Spleen (tissue), 11 donors: ENCODE measurements at regions not wholly inside any gene's neighbourhood (a gene's known extent, or its start where the extent isn't known, plus 50 kb on each side); places are given as distances from the start of the nearest gene placed in this dataset.
A peak's percentile ranks its signal among the peaks of the same experiment; 100 is the strongest.

Experiments used
- DNase-seq: peaks from one replicate; pipeline ENCODE4 v3.0.0-alpha.2; 2020
- H3K27ac ChIP-seq, 8 donors: fragments of 200-600 bp; sonication (generic) in 7 of 8; 1 replicate in 4 of 8; 2 replicates in 4 of 8; pipeline versions ENCODE4 v1.5.0 to v1.8.0; 2016 to 2021; ENCODE audit warnings: inconsistent platforms in 4 of 8, mild to moderate bottlenecking in 4 of 8, moderate library complexity in 1 of 8
- H3K27me3 ChIP-seq, 7 donors: fragments of 200-600 bp; sonication (generic) in 6 of 7; replicated peaks in 1 of 7; 1 replicate in 4 of 7; 2 replicates in 3 of 7; pipeline versions ENCODE4 v1.5.0 to v1.8.0; 2016 to 2021; ENCODE audit warnings: inconsistent platforms in 3 of 7, mild to moderate bottlenecking in 1 of 7
- H3K36me3 ChIP-seq, 6 donors: fragments of 200-600 bp; sonication (generic) in 5 of 6; 1 replicate in 4 of 6; 2 replicates in 2 of 6; pipeline versions ENCODE4 v1.5.0 to v1.8.0; 2016 to 2021; ENCODE audit warnings: inconsistent platforms in 2 of 6
- H3K4me1 ChIP-seq, 6 donors: fragments of 200-600 bp; sonication (generic) in 5 of 6; 1 replicate in 3 of 6; 2 replicates in 3 of 6; pipeline versions ENCODE4 v1.5.0 to v1.8.0; 2016 to 2021; ENCODE audit warnings: inconsistent platforms in 3 of 6
- H3K4me3 ChIP-seq, 8 donors: fragments of 200-600 bp; sonication (generic) in 7 of 8; 1 replicate in 4 of 8; 2 replicates in 4 of 8; pipeline versions ENCODE4 v1.5.0 to v1.8.0; 2016 to 2021; ENCODE audit warnings: inconsistent platforms in 4 of 8, mild to moderate bottlenecking in 4 of 8, moderate library complexity in 2 of 8
- H3K9me3 ChIP-seq, 8 donors: fragments of 200-600 bp; sonication (generic) in 7 of 8; 1 replicate in 4 of 8; 2 replicates in 4 of 8; pipeline versions ENCODE4 v1.5.0 to v1.8.0; 2016 to 2021; ENCODE audit warnings: inconsistent platforms in 4 of 8
- POLR2A ChIP-seq, 3 donors: fragments of 450-650 bp; IDR thresholded peaks; one replicate each; pipeline ENCODE4 v1.5.1; 2017; ENCODE audit warnings: antibody characterized with exemption in 3 of 3, mild to moderate bottlenecking in 1 of 3
- POLR2AphosphoS5 ChIP-seq, 3 donors: sonication (generic); formaldehyde crosslinking; IDR thresholded peaks; one replicate each; pipeline ENCODE4 v1.5.1; 2017; ENCODE audit warnings: antibody characterized with exemption in 3 of 3
- WGBS, 5 donors: extraction: QIAGEN DNeasy Blood & Tissue Kit in 3 of 5; methylation state at CpG; one replicate each; pipeline versions ENCODE4 v1.1.5 to v1.1.7; 2013 to 2018; 5-methylcytosine and 5-hydroxymethylcytosine counted together
- intact Hi-C: fragments of 100-400 bp; cut with DNase I; formaldehyde crosslinking; loops from one replicate; pipeline ENCODE4 v1.15.0; 2023; ENCODE audit warnings: low total_unique reads
- TF ChIP-seq, protein P1 (sequence below), 11 experiments: fragments of 200-600 bp in 7 of 11; fragments of 450-650 bp in 4 of 11; sonication (generic) in 4 of 11; IDR thresholded peaks in 8 of 11; conservative IDR thresholded peaks in 3 of 11; 1 replicate in 7 of 11; 2 replicates in 4 of 11; pipeline versions ENCODE4 v1.4.0 to v1.8.0; 2016 to 2021; ENCODE audit warnings: antibody characterized with exemption in 11 of 11, inconsistent platforms in 4 of 11, mild to moderate bottlenecking in 1 of 11
- donor health status: healthy with polysubstance abuse.
- donor health status: DM: no; HTN: no; CAD: no; lungs with moderate emphysema.
- donor health status: DM: no; HTN: no; CAD: no.
- donor health status: Bipolar disorder and iron deficiency.
- donor health status: healthy.
- donor health status: DM: no; HTN: no; CAD: no.
- donor health status: DM: yes; HTN: yes; CAD: no.

DNA sequence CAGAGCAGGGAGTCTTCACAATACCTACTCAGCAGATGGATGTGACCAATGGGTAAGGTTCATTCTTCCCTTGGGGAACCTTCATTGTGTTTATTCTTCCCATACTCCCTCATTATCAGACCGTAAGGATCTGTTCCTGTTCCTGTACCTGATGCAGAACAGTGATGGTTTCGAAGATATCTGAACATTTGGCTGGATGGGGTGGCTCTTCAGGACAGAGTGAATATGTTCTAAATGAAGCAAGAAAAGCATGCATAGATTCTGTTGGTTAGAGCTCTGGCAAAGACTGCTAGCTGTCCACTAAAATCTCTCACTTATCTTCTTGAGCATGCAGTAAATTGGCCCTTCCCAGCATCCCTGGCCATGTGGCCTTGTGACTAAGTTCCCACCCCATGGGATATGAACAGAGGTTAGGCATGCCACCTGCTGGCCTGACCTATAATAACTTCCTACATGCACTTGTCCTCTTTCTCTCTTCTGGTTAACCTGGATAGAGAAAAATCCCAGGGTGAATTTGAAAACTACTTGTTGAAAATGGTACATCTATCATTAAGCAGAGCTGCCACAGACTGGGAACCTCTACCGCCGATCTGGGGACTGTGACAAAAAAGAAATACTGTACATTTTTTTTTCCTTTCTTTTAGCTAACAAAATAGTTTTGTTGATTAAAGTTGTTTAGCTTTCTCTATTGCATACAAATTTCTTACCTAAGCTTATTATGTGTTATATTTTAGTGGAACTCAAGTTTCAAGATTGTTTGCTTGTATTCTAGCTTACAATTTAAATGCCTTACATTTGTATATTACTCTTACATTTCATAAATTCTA, 60.0 kb upstream of the BANK1 start:
- Histone ChIP-seq H3K36me3 (no peaks in the 10 kb centered on the region), H3K27me3 (no peaks in the 10 kb centered on the region), H3K4me1 (no peaks in the 10 kb centered on the region), H3K27ac (no peak overlapping the region), H3K4me3 (no peak overlapping the region), H3K9me3 (no peaks in the 10 kb centered on the region)
- WGBS, 5 donors, result 44 to 62% (median 55%) methylated on average over 4 of the region's 4 CpGs
- peak; percentile 75 for DNase-seq
- intact Hi-C loops, result loop anchor here (5.0 kb wide), 1 partner anchor 563 kb away; no protein-coding TSS in a partner anchor
- TF ChIP-seq POLR2A (IDR thresholded peaks at IDR 0.05) (no peak), POLR2AphosphoS5 (IDR thresholded peaks at IDR 0.05) (no peak)
- TF ChIP-seq, protein P1, sequence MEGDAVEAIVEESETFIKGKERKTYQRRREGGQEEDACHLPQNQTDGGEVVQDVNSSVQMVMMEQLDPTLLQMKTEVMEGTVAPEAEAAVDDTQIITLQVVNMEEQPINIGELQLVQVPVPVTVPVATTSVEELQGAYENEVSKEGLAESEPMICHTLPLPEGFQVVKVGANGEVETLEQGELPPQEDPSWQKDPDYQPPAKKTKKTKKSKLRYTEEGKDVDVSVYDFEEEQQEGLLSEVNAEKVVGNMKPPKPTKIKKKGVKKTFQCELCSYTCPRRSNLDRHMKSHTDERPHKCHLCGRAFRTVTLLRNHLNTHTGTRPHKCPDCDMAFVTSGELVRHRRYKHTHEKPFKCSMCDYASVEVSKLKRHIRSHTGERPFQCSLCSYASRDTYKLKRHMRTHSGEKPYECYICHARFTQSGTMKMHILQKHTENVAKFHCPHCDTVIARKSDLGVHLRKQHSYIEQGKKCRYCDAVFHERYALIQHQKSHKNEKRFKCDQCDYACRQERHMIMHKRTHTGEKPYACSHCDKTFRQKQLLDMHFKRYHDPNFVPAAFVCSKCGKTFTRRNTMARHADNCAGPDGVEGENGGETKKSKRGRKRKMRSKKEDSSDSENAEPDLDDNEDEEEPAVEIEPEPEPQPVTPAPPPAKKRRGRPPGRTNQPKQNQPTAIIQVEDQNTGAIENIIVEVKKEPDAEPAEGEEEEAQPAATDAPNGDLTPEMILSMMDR (IDR thresholded peaks at IDR 0.05 in 8 of 11, conservative IDR thresholded peaks at IDR 0.05 in 3 of 11), result peak; percentile 39 to 70 (median 58)

DNA sequence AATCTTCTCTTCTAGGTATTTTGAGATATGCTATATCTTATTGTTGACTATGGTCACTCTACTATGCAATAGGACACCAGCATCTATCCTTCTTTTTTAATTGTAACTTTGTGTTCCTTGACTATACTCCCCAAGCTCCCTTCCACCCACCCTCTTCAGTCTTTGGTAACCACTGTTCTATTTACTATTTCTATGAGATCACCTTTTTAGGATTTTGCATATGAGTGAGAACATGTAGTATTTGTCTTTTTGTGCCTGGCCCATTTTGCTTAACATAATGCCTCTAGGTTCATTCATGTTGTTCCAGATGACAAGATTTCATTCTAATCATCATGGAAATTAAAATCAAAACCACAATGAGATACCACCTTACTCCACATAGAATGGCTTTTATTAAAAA, 63.3 kb upstream of the BANK1 start:
- Histone ChIP-seq H3K9me3 (no peaks in the 10 kb centered on the region), H3K4me1 (peaks cover 0 to 5% (median 0%) of the 10 kb centered on the region in 6 donors), H3K27me3 (no peaks in the 10 kb centered on the region), H3K36me3 (no peaks in the 10 kb centered on the region), H3K4me3 (no peak overlapping the region), H3K27ac (no peak overlapping the region)
- intact Hi-C loops, result no loop called here
- TF ChIP-seq POLR2A (IDR thresholded peaks at IDR 0.05) (no peak), POLR2AphosphoS5 (IDR thresholded peaks at IDR 0.05) (no peak)
- TF ChIP-seq, protein P1 (IDR thresholded peaks at IDR 0.05 in 8 of 11, conservative IDR thresholded peaks at IDR 0.05 in 3 of 11), result no peak
- no peak for DNase-seq

DNA sequence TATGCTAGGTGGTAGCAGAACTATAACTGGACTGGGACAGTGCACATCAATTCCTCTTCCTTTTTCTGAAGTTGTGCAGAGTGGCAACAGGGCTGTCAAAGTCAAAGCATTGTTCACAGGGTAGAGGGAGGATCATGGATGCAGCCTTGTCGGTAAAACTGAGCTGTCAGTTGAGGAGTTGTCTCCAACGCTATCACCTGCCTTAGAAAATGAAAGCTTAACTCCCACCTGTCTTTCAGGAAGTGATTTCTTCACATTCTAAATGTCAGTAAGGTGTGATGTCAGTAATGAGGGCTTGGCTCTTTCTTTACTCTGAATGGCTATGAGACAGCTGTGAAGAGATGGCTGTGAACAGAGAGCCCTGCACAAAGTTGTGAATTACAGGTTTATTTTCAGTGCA, 66.4 kb upstream of the BANK1 start:
- TF ChIP-seq, protein P1 (IDR thresholded peaks at IDR 0.05 in 8 of 11, conservative IDR thresholded peaks at IDR 0.05 in 3 of 11), result no peak
- TF ChIP-seq POLR2AphosphoS5 (IDR thresholded peaks at IDR 0.05) (no peak), POLR2A (IDR thresholded peaks at IDR 0.05) (no peak)
- Histone ChIP-seq H3K4me3 (no peak overlapping the region), H3K36me3 (no peaks in the 10 kb centered on the region), H3K9me3 (no peaks in the 10 kb centered on the region), H3K27ac (no peak overlapping the region), H3K27me3 (no peaks in the 10 kb centered on the region), H3K4me1 (peaks cover 0 to 5% (median 0%) of the 10 kb centered on the region in 6 donors)
- DNase-seq, result no peak
- intact Hi-C loops, result no loop called here
- 63 to 78% (median 72%) methylated on average over 2 of the region's 2 CpGs for WGBS, 5 donors

DNA sequence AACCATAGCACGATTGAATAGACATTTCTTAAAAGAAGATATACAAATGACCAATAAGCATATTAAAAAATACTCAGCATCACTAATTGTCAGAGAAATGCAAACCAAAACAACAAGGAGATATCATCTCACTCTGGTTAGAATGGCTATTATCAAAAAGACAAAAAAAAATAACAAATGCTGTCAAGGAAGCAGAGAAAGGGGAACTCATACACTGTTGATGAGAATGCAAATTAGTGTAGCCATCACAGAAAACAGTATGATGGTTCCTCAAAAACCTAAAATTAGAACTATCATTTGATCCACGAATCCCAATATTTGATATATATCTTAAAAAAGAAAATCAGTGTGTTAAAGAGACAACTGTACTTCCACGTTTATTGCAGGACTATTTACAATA, 71.7 kb upstream of the BANK1 start:
- H3K4me1 ChIP-seq, result no peaks in the 10 kb centered on the region

More for the DNA sequence above, 71.7 kb upstream of the BANK1 start:
- Histone ChIP-seq H3K27ac (no peak overlapping the region), H3K36me3 (no peaks in the 10 kb centered on the region), H3K9me3 (peaks cover 0 to 46% (median 32%) of the 10 kb centered on the region in 8 donors), H3K4me3 (no peak overlapping the region), H3K27me3 (no peaks in the 10 kb centered on the region)
- intact Hi-C loops, result no loop called here
- no peak for DNase-seq
- TF ChIP-seq POLR2A (IDR thresholded peaks at IDR 0.05), result no peak
- TF ChIP-seq POLR2AphosphoS5 (IDR thresholded peaks at IDR 0.05), result no peak
- TF ChIP-seq, protein P1 (IDR thresholded peaks at IDR 0.05 in 8 of 11, conservative IDR thresholded peaks at IDR 0.05 in 3 of 11), result no peak
- WGBS, 5 donors, result 50 to 87% (median 72%) methylated on average over 3 of the region's 3 CpGs
